Gastrocnemius medialis (tissue), 4 donors: ENCODE measurements at regions not wholly inside any gene's neighbourhood (a gene's known extent, or its start where the extent isn't known, plus 50 kb on each side); places are given as distances from the start of the nearest gene placed in this dataset.

Experiments
- POLR2A ChIP-seq, 2 donors: fragments of 450-650 bp; IDR thresholded peaks; one replicate each; pipeline ENCODE4 v1.6.1; 2017; ENCODE audit warnings: antibody characterized with exemption in 2 of 2, mild to moderate bottlenecking in 2 of 2, moderate library complexity in 2 of 2
- TF ChIP-seq, protein P1 (sequence below), 5 experiments: fragments of 450-650 bp in 3 of 5; fragments of 200-600 bp in 2 of 5; sonication (generic) in 2 of 5; IDR thresholded peaks in 4 of 5; conservative IDR thresholded peaks in 1 of 5; 1 replicate in 4 of 5; 2 replicates in 1 of 5; pipeline ENCODE4 v1.5.1; 2016 to 2019; ENCODE audit warnings: antibody characterized with exemption in 5 of 5, mild to moderate bottlenecking in 3 of 5, moderate library complexity in 3 of 5

DNA sequence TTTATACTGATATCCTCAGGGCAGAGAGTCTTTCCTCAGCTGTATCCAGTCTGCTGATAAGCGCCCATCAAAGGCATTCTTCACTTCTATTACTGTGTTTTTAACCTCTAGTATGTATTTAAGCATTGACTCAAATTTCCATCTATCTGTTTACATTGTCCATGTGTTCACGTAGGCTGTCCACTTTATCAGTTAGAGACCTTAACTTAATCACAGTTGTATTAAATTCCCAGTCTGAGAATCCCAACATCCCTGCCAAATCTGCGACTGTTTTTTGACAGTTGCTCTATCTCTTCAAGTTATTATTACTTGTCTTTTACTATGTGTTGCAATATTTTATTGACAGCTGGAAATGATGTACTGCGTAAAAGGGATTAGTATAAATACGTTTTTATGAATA is 1613.7 kb upstream of the MIR17HG start:
- TF ChIP-seq, protein P1, sequence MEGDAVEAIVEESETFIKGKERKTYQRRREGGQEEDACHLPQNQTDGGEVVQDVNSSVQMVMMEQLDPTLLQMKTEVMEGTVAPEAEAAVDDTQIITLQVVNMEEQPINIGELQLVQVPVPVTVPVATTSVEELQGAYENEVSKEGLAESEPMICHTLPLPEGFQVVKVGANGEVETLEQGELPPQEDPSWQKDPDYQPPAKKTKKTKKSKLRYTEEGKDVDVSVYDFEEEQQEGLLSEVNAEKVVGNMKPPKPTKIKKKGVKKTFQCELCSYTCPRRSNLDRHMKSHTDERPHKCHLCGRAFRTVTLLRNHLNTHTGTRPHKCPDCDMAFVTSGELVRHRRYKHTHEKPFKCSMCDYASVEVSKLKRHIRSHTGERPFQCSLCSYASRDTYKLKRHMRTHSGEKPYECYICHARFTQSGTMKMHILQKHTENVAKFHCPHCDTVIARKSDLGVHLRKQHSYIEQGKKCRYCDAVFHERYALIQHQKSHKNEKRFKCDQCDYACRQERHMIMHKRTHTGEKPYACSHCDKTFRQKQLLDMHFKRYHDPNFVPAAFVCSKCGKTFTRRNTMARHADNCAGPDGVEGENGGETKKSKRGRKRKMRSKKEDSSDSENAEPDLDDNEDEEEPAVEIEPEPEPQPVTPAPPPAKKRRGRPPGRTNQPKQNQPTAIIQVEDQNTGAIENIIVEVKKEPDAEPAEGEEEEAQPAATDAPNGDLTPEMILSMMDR (IDR thresholded peaks at IDR 0.05 in 4 of 5, conservative IDR thresholded peaks at IDR 0.05 in 1 of 5), result no peak
- TF ChIP-seq POLR2A (IDR thresholded peaks at IDR 0.05), result no peak
